Ovary (tissue), 3 donors: ENCODE measurements at regions not wholly inside any gene's neighbourhood (a gene's known extent, or its start where the extent isn't known, plus 50 kb on each side); places are given as distances from the start of the nearest gene placed in this dataset.

ENCODE experiments used
- EP300 ChIP-seq: sonication (generic); formaldehyde crosslinking; IDR thresholded peaks from one replicate; pipeline ENCODE4 v1.6.1; 2017; ENCODE audit warnings: antibody characterized with exemption
- POLR2A ChIP-seq: fragments of 450-650 bp; IDR thresholded peaks from one replicate; pipeline ENCODE4 v1.6.1; 2017; ENCODE audit warnings: antibody characterized with exemption, mild to moderate bottlenecking, moderate library complexity
- TF ChIP-seq, protein P1 (sequence below), 3 donors: fragments of 450-650 bp in 2 of 3; fragments of 200-600 bp in 1 of 3; IDR thresholded peaks; one replicate each; pipeline versions ENCODE4 v1.5.1 to v1.8.0; 2016 to 2022; ENCODE audit warnings: antibody characterized with exemption in 3 of 3, mild to moderate bottlenecking in 1 of 3
- donor health status: DM: no; HTN: no; CAD: no.

DNA sequence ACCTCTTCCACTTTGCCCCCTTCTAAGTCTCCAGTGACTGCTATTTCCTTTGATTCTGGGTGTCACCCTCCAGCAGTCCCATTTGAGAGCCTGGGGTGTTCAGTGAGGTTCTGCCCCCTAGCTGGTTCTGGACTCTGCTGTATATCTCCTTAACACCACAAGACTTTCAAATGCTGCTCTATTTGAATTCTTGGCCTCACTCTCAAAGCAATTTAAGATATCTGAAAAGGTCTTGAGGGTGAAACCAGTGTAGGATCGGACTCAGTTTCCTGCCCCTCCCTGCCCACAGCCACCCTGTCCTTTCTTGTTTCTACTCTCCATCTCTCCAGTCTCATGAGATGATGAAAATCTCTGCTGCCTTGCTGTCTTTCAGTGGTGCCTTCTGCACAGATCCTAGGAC, 280.9 kb downstream of the TENT4A start:
- TF ChIP-seq POLR2A (no peak), EP300 (no peak)
- TF ChIP-seq, protein P1, sequence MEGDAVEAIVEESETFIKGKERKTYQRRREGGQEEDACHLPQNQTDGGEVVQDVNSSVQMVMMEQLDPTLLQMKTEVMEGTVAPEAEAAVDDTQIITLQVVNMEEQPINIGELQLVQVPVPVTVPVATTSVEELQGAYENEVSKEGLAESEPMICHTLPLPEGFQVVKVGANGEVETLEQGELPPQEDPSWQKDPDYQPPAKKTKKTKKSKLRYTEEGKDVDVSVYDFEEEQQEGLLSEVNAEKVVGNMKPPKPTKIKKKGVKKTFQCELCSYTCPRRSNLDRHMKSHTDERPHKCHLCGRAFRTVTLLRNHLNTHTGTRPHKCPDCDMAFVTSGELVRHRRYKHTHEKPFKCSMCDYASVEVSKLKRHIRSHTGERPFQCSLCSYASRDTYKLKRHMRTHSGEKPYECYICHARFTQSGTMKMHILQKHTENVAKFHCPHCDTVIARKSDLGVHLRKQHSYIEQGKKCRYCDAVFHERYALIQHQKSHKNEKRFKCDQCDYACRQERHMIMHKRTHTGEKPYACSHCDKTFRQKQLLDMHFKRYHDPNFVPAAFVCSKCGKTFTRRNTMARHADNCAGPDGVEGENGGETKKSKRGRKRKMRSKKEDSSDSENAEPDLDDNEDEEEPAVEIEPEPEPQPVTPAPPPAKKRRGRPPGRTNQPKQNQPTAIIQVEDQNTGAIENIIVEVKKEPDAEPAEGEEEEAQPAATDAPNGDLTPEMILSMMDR (IDR thresholded peaks at IDR 0.05), result no peak
